HG03558 (cell line): ENCODE measurements at regions not wholly inside any gene's neighbourhood (a gene's known extent, or its start where the extent isn't known, plus 50 kb on each side); places are given as distances from the start of the nearest gene placed in this dataset.
"Not testable (repeated sequence)": the region's sequence is repeated elsewhere in the genome, so short reads cannot be mapped to it uniquely, and the experiment has no call there.

ENCODE experiments used
- ATAC-seq: cut with Tn5 transposase; IDR thresholded peaks from one replicate; pipeline ENCODE4 v1.9.1; 2021; ENCODE audit warnings: moderate number of reproducible peaks; ENCODE audit not compliant: unreplicated experiment; ENCODE audit errors: extremely low read depth

GRCh38 chr4:43564591-43564990 is 672.1 kb downstream of the GRXCR1 start:
- ATAC-seq = no peak

GRCh38 chr4:43567644-43568043 is 675.1 kb downstream of the GRXCR1 start:
- no peak for ATAC-seq

DNA sequence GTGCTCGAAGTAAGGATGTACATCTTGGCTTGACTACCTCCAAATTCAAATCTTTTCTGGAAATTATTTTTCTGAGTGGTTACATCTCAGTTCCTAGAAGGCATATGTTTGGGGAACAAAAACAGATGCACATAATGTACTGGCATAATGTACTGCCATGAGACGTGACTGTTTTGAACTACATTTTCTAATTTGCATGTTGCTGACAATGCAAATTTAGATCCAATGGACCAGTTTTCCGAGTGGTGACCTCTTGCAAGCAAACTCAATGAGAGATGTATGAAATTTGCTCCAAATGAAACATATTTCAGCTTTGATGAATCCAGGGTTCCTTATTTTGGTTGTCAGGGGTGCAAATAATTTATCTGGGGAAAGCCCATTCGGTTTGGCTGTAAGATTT is 694.3 kb downstream of the GRXCR1 start:
- ATAC-seq = no peak

- no peak for ATAC-seq
Observed at GRCh38 chr4:43587758-43588157, 695.2 kb downstream of the GRXCR1 start.

- no peak for ATAC-seq
Observed at GRCh38 chr4:43607400-43607799, 714.9 kb downstream of the GRXCR1 start.

DNA sequence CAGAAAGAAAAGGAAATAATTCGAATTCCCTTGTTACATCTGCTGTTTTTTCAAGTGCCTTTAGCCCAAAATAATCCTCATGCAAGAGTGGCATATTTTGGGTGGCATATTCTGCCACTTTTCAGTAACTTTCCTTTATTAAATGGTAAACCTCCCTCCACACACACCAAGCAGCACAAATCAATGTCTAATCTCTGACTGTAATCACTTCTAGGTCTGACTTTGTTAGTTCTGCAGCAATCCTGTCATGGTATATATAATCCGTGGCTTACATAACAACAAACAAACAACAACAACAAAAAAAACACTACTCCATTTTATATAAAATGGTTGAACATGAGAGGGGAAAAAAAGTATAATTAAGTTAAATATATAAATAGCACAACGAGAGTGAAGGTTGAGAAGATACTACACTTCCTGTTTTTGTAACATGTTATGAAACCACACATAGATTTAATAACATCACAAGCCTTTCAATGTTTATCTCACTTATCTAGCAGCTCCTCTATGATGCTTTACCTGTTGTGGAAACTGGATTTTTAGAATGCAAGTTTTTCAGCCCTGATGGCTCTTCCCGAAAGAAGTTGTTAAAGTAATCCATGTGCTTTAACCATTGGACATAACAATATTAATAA is 715.4 kb downstream of the GRXCR1 start:
- ATAC-seq = no peak

DNA sequence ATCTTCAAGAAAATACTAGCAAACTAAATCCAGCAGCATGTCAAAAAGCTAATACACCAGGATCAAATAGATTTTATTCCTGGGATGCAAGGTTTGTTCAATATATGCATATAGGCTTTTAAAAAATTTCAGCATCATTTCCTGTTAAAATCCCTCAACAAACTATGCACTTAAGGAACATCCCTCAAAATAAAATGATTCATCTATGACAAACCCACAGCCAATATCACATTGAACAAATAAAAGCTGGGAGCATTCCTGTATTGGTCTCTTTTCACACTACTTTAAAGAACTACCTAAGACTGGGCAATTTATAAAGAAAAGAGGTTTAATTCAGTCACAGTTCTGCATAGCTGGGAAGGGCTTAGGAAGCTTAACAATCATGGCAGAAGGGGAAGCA is 726.7 kb downstream of the GRXCR1 start:
- no peak for ATAC-seq

- not testable (repeated sequence) for ATAC-seq
Observed at GRCh38 chr4:43637893-43638292, 745.4 kb downstream of the GRXCR1 start.

DNA sequence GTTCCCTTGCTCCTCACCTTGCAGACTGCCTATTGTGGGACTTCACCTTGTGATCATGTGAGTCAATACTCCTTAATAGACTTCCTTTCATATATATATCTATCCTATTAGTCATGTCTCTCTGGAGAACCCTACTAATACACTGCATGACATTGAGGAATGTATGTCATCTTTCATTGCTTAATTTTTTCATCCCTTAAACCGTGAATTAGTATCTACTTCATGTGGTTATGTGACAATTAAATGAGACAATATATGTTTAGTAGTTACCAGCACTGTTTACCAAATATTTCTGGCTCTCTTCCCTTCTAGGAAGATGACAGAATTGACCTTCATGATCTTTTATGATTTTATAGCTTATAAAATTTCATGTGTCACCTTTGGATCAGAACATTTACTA is 759.5 kb downstream of the GRXCR1 start:
- no peak for ATAC-seq

- ATAC-seq = not testable (repeated sequence)
Observed at GRCh38 chr4:43659547-43659946, 767.0 kb downstream of the GRXCR1 start.

- not testable (repeated sequence) for ATAC-seq
Observed at GRCh38 chr4:43672265-43672885, 776.2 kb downstream of the KCTD8 start.

- ATAC-seq = no peak
Observed at GRCh38 chr4:43680421-43680820, 768.2 kb downstream of the KCTD8 start.

DNA sequence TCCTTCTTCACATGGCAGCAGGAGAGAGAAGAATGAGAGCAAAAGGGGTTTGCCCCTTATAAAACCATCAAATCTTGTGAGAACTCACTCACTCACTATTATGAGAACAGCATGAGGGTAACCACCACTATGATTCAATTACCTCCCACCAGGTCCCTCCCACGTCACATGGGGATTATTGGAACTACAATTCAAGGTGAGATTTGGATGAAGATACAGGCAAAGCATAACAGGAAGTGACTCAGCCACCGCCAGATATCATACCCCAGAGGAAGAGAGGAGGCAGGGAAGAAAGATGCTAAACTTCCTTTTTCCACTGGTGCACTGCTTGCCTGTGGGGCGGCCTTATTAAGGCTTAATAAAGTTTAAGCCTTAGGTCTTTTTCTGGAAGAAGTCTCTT is 766.1 kb downstream of the KCTD8 start:
- ATAC-seq = no peak

DNA sequence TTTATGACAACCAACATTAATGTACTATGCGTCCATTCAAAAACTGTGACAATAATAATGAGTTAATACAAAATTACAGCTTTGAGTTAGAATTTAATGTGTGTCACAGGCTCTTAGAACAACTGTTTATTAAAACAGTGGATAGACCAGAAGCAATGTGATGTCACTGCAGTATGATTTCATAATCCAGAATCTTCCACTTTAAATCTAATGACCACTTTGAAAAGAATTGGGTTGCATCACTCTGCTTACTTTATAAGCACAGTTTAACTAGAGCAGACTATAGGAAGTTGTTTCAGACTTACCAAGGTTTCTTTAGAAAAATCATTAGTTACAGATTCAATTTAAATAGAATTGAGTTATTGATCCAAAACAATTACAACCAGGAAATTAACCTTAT is 758.5 kb downstream of the KCTD8 start:
- no peak for ATAC-seq

GRCh38 chr4:43693876-43694275 is 754.7 kb downstream of the KCTD8 start:
- ATAC-seq = no peak

DNA sequence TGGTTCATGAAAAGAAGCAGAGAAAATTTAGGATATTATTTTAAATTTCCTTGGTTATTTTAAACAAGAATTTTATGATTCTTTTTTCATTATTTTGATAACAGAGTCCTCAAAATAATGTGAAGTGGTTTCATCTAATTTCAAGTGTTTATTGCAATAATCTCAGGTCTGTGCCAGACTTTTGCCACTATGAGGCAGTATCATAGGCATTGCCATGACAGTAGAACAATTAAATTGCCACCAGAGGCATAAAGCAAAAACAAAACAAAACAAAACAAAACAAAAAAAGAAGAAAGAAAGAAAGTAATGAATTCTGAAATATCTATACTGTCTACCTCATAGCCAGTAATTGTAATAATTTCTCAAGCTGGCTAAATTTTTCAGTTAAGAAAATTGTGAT is 739.2 kb downstream of the KCTD8 start:
- no peak for ATAC-seq

DNA sequence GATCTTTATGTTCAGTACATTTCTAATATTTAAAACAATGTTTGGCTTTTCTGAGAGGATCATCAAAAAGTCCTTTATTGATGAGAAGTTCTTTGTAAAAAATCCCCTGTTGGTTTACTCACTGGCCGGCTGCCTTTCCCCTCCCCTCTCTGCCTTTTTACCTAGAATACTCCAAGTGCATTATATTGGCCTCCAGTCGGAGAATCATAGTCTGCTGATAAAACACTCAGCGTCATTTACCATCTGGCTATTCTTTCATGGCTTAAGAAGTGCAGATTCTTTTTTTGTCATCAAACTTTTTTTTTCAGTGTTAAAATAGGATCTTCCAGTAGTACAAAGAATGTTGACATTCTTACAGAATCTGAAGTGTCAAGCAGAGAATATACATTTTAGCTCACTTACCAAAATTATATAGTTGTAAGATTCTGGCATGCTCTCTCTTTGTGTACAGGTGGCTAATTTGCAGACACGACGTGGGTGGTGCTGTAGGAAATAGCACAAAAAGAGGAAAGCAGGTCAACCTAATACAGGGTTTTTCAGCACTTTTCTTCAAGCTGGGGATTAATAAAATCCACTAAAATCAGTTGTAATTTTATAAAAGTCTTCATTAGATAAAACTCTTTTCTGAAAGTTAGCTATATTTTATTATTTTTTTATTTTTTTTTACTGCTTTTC is 731.8 kb downstream of the KCTD8 start:
- no peak for ATAC-seq

- ATAC-seq = no peak
Observed at GRCh38 chr4:43718369-43718768, 730.2 kb downstream of the KCTD8 start.

- no peak for ATAC-seq
Observed at GRCh38 chr4:43732829-43733426, 715.7 kb downstream of the KCTD8 start.

DNA sequence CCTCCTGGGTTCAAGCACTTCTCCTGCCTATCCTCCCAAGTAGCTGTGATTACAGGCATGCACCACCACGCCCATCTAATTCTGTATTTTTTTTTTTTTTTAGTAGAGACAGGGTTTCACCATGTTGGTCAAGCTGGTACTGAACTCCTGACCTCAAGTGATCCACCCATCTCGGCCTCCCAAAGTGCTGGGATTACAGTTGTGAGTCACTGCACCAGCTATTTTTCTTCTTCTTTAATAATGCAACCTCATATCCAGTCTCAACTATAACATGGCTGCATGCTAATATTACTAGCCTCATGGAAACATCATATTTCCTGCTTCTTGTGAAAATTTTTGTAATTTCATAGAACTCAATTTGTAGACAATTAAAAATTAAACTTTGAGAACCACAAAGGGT is 706.5 kb downstream of the KCTD8 start:
- no peak for ATAC-seq

DNA sequence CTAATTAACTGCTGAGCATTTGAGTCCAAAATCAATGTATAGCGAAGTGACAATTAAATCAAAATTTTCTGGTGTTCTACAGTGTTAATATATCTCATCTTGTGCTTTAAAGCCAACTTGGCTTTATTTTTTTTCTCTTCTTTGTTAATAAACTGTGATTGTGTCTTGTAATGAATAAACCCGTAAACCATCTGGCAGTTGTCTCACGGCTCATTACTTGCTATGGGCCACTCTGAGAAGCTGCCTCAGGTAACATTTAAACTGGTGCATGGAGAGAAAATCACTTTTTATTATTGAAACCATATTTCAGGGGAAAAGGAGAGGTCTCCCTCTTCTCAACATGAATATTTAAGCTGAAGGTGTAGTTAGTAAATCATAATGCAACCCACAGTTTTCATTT is 694.0 kb downstream of the KCTD8 start:
- no peak for ATAC-seq
